GM19324 (cell line): ENCODE measurements at regions not wholly inside any gene's neighbourhood (a gene's known extent, or its start where the extent isn't known, plus 50 kb on each side); places are given as distances from the start of the nearest gene placed in this dataset.
"Not testable (repeated sequence)": the region's sequence is repeated elsewhere in the genome, so short reads cannot be mapped to it uniquely, and the experiment has no call there.

ENCODE experiments used
- ATAC-seq: cut with Tn5 transposase; IDR thresholded peaks from one replicate; pipeline ENCODE4 v1.9.1; 2021; ENCODE audit warnings: mild to moderate bottlenecking, moderate library complexity; ENCODE audit not compliant: unreplicated experiment, low FRiP score

GRCh38 chr11:110856340-110856739 lies 144.1 kb upstream of the ARHGAP20 start:
- no peak for ATAC-seq

DNA sequence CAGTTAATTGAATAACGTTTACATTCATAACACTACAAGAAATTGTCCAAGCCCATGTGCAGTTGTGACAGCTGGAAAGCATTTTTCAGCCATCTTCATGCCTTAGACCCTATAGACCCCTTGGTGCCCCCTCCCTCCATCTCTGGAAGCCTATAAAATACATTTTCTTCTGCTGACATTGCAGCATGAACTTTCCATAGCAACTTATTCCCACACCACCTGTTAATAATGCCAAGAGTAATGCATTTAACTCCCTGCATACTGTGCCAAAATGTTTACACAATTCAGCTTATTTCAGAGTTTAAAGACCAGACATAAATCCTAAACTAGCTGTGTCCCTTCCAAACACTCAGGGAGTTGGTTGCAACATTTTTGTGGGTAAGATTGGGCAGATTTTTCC lies 143.0 kb upstream of the ARHGAP20 start:
- no peak for ATAC-seq

GRCh38 chr11:110852921-110853490 lies 140.8 kb upstream of the ARHGAP20 start:
- ATAC-seq: no peak

DNA sequence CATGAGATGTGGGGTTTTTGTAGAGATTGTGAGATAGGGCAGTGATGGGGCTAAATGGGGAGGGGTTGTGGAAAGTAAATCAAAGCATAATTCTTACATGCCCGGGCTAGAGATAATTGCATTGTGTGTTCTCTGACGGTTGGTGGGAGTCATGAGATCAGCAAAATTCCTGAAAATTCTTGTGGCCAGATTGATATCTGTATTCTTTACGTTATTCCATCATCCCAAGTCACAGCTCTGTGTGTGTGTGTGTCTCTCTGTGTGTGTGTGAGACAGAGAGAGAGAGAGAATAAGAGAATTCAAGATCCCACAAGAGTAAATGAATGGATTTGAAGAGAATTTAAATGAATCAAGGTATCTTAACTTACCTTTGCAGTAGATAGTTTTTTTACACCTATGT lies 138.6 kb upstream of the ARHGAP20 start:
- ATAC-seq: no peak

DNA sequence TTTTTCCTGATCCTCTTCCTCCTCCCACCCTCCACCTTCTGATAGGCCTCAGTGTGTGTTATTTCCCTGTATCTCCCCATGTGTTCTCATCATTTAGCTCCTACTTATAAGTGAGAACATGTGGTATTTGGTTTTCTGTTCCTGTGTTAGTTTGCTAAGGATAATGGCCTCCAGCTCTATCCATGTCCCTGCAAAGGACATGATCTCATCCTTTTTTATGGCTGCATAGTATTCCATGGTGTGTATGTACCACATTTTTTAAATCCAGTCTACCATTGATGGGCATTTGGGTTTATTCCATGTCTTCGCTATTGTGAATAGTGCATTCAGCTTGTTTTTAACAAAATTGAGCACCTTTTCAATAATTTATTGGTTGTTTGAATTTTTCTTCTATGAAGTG lies 130.8 kb upstream of the ARHGAP20 start:
- not testable (repeated sequence) for ATAC-seq

DNA sequence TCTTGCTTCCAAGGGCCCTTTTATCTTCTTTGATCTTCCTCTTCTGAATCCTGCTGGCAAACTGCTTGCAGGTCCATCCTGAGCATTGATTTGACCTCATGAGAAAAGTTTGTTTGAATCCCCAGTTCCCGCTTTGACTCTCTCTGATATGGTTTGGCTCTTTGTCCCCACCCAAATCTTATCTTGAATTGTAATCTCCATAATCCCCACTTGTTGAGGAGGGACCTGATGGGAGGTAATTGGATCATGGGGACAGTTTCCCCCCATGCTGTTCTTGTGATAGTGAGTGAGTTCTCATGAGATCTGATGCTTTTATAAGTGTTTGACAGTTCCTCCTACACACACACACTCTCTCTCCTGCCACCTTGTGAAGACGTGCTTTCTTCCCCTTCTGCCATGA lies 126.6 kb upstream of the ARHGAP20 start:
- no peak for ATAC-seq

DNA sequence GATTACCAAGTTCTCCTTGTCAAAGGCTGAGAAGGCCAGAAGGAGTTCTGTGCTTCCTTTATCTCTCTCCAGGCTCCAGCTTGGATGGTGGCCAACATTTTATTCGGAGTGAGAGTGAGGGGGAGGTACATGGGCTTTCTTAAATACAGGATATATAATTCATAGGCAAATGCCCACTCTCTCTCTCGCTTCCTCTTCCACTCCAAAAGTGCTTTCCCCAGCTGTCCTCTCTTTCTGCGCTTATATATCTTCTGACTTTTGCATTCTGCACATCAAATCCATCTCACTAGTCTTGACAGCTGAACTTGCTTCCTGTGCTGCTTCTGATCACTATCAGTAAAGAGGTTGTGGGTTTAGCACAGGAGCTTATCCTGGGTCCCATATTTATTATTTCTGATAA lies 125.4 kb upstream of the ARHGAP20 start:
- ATAC-seq: no peak

GRCh38 chr11:110835106-110835505 lies 122.9 kb upstream of the ARHGAP20 start:
- no peak for ATAC-seq

DNA sequence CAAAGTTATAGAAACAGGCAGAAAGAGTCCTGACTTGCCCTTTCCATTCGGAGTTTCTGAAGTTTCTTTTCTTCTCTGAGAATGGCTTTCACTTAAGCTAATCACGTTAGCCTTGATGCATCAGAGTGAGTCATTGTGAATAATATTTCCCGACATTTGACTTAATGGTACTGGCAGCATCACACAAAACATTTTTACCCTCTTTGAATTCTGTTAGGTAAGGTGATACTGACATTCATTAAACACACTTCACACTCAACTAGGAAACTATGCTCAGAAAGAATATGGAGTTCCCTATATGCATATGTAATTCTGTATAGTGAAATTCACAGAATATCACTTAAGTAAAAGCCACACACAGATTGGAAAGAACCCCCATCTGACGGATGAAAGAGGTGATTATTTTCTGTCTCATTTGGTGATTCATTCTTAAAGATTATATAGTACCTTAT lies 120.8 kb upstream of the ARHGAP20 start:
- ATAC-seq: no peak

DNA sequence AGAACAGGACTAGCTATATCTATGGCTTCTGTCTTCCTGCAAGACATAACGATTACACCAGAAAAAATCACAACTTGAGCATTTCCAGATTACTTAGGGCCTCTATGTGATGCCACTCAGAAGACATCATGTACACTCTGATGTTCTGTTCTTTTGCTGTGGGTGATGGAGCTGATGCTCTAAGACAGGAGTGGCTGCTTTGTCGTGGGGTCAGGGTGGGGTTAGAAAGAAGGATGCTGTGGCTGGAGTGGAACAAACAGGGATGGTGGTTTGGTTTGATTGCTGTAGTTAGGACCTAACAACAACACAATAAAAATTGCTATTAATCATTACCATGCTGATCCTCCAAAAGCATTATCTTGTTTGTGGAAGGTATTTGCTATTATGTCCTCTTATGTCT lies 120.3 kb upstream of the ARHGAP20 start:
- no peak for ATAC-seq

DNA sequence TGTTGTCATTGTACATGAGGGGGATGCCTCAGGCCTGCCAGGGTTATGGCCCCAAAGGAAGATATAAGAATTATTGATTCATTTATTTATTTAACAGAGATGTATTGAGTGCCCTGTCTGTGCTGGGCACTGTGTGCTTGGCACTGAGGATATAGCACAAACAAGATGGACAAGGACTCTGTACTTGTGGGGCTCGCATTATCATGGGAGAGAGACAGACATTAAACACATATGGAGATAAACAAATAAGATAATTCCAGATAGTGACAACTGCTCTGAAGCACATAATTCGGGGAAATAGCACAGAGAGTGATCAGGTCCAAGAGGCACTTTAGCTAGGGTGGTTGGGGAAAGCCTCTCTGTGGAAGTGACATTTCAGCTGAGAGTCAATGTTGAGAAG lies 119.8 kb upstream of the ARHGAP20 start:
- no peak for ATAC-seq

DNA sequence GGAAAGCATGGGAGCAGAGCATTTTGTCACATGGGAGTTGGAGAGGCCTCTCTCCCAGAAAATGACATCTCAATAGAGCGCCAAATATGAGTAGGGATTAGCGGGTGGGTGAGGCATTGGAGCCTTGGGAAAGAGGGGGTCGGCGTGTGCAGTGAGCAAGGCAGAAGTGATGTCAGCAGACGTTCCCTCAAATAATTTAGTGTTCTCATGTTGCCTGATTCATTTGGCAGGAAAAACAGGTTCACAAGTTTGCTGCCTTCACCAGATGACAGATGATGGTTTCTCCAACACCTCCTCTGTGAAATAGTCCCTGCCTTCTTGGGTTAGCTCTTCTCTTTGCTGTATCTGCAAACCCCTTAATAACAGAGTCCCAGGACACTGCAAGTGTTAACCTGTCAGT lies 118.5 kb upstream of the ARHGAP20 start:
- ATAC-seq: no peak

DNA sequence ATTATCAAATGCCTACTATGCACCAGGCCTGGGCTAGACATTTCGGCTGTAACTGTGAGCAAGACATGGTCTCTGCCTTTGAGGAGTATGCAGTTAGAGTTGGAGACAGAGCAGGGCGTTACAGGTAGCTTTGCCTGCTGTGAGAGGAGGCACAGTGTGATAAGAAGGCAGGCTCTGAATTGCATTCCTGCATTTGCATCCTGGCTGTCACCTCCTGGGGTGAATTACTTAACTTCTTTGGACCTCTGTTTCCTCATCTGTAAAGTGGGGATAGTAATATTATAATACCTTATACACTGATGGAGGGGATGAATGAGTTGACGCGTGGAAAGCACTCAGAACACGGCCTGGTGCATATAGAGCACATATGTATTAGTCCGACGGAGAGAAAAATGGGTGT lies 118.1 kb upstream of the ARHGAP20 start:
- ATAC-seq: no peak

- no peak for ATAC-seq
Observed at GRCh38 chr11:110829873-110830272, 117.6 kb upstream of the ARHGAP20 start.

DNA sequence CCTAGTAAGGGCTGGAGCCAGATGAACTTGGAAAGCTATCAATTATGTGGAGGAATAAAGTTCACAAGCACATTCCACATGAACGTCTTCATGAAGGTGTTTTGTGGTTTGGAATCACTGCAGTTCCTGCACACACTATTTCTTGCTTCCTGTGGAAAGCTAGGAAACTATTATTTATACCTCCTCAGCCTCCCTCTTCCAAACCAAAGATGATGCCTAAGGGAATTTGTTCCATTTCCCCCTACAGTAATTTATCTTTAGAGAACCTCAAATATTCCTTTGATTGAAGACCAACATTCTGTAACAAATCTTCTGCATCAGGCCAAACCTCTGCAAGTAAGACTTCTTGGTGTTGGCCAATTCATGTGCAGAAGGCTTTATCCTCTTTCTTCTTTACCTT lies 115.8 kb upstream of the ARHGAP20 start:
- no peak for ATAC-seq

GRCh38 chr11:110827276-110827675 lies 115.0 kb upstream of the ARHGAP20 start:
- no peak for ATAC-seq

GRCh38 chr11:110824912-110825620 lies 112.8 kb upstream of the ARHGAP20 start:
- no peak for ATAC-seq

GRCh38 chr11:110818032-110818687 lies 105.9 kb upstream of the ARHGAP20 start:
- no peak for ATAC-seq

DNA sequence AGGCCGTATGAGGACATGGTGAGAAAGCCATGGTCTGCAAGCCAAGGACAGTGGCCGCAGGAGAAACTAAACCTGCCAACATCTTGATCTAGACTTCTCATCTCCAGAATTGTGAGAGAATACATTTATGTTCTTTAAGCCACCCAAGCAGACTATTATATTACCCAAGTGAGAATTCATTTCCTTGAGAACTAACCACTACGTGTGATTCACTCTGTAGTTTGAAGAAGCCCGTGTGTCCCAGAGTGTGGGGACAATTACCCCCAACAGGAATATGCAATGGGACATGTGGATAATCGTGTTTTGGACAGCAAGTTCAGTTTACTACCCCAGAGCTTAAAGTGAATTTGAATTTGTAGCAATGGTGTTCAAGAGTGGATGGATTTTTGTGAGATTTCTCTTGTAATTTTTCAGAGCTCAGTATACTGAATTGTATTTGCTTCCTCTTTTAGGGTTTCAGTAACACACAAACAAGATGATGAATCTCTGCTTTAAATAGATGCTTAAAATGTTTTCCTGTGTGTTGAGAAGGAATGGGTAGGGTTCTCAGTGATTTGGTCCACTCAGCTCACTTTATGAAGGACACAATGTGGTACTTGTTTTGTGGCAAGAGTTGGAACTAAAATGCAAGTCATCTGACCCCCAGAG lies 100.0 kb upstream of the ARHGAP20 start:
- no peak for ATAC-seq

- no peak for ATAC-seq
Observed at GRCh38 chr11:110809417-110810199, 97.4 kb upstream of the ARHGAP20 start.

DNA sequence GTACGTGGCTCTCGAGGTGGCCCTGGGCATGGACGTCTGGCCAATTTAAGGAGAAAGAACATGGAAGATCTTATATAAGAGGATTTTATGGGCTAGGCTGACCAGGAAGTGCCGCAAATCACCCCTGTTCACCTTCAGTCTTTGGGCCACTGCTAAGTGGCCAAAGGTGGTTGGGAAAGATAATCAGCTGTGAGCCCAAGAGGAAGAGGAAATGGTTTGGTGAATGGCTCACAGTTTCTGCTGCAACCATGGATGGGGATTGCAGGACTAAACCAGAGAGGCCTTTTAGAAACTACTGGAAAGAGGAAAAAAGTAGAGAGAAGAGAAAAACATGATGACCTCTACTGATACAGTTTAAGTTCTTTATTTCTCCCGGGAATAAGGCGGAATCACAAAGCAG lies 96.0 kb upstream of the ARHGAP20 start:
- no peak for ATAC-seq
